GM12878 (cell line): ENCODE measurements at regions not wholly inside any gene's neighbourhood (a gene's known extent, or its start where the extent isn't known, plus 50 kb on each side); places are given as distances from the start of the nearest gene placed in this dataset.

Experiments used
- ATAC-seq: fragments of 200-7000 bp; cut with Tn5 transposase; 3 replicates; pipeline ENCODE4 v1.9.1; 2020; ENCODE audit warnings: mild to moderate bottlenecking, moderate library complexity
- BruUV-seq: library from RNA; stranded (reverse); fragments of 400-500 nt; replicated peaks from 2 replicates; lab custom pipeline; 2021; lab: Mats Ljungman, UMichigan
- CTCF ChIA-PET: fragments of 300-600 bp; sonication (Branson Sonifier 250); formaldehyde crosslinking; extraction: SDS; loops from one replicate; lab custom pipeline; 2021; ENCODE audit warnings: inconsistent platforms; lab: Yijun Ruan, JAX
- POLR2A ChIA-PET: fragments of 350-600 bp; formaldehyde crosslinking; extraction: SDS; loops from one replicate; lab custom pipeline; 2021; ENCODE audit warnings: inconsistent platforms; lab: Charles Lee
- RAD21 ChIA-PET: fragments of 300-600 bp; sonication (Branson Sonifier 250); formaldehyde crosslinking; loops from one replicate; lab custom pipeline; 2023; ENCODE audit warnings: antibody characterized with exemption; ENCODE audit not compliant: unreplicated experiment; lab: Charles Lee
- SMC1A ChIA-PET: fragments of 300-600 bp; sonication (Branson Sonifier 250); formaldehyde crosslinking; loops from one replicate; lab custom pipeline; 2023; ENCODE audit not compliant: unreplicated experiment, uncharacterized antibody; lab: Charles Lee
- DNase-seq: peaks from one replicate; pipeline ENCODE4 v3.0.0-alpha.2; 2011; ENCODE audit warnings: low read depth, low spot score
- FAIRE-seq: peaks from 3 replicates; lab custom pipeline; 2011; peaks lifted over from hg19 to GRCh38; lab: Jason Lieb, UNC
- H2AFZ ChIP-seq: 2 replicates; pipeline ENCODE4 v1.6.0; 2011; ENCODE audit warnings: low read depth, low read length, control low read depth; ENCODE audit not compliant: control insufficient read depth
- H3K27ac ChIP-seq: 2 replicates; pipeline ENCODE4 v1.5.1; 2011; ENCODE audit warnings: control low read depth; ENCODE audit not compliant: control insufficient read depth, insufficient read depth
- H3K27me3 ChIP-seq, 2 experiments: replicated peaks in 1 of 2; 2 replicates each; pipeline versions ENCODE4 v1.6.0 to v1.6.1; 2011; ENCODE audit warnings: low read length in 1 of 2; ENCODE audit not compliant: control insufficient read depth in 2 of 2, insufficient read depth in 2 of 2
- H3K36me3 ChIP-seq, 2 experiments: 2 replicates each; pipeline ENCODE4 v1.5.1; 2011; ENCODE audit warnings: low read length in 1 of 2; ENCODE audit not compliant: control insufficient read depth in 2 of 2, insufficient read depth in 2 of 2
- H3K4me1 ChIP-seq: 2 replicates; pipeline ENCODE4 v1.6.1; 2011; ENCODE audit warnings: mild to moderate bottlenecking, low read length, moderate library complexity, mixed read lengths; ENCODE audit not compliant: control insufficient read depth, insufficient read depth
- H3K4me2 ChIP-seq: 2 replicates; pipeline ENCODE4 v1.6.0; 2011; ENCODE audit warnings: control low read depth; ENCODE audit not compliant: control insufficient read depth, insufficient read depth
- H3K4me3 ChIP-seq: fragments of 200-600 bp; sonication (generic); 2 replicates; pipeline ENCODE4 v1.5.1; 2016
- H3K79me2 ChIP-seq: 2 replicates; pipeline ENCODE4 v1.6.0; 2011; ENCODE audit warnings: low read length; ENCODE audit not compliant: control insufficient read depth, insufficient read depth
- H3K9ac ChIP-seq: 2 replicates; pipeline ENCODE4 v1.8.0; 2011; ENCODE audit warnings: low read length, control low read depth, mixed read lengths; ENCODE audit not compliant: control insufficient read depth, insufficient read depth
- H3K9me3 ChIP-seq: replicated peaks from 3 replicates; pipeline ENCODE4 v1.5.1; 2011; ENCODE audit warnings: mild to moderate bottlenecking, low read length; ENCODE audit not compliant: control insufficient read depth, insufficient read depth
- H4K20me1 ChIP-seq: 2 replicates; pipeline ENCODE4 v1.6.0; 2011; ENCODE audit not compliant: control insufficient read depth, insufficient read depth
- E4F1 ChIP-seq: fragments of 450-650 bp; IDR thresholded peaks from 2 replicates; pipeline ENCODE4 v1.6.1; 2018; ENCODE audit warnings: borderline replicate concordance, mild to moderate bottlenecking; ENCODE audit not compliant: partially characterized antibody
- GATAD2B ChIP-seq: fragments of 450-650 bp; conservative IDR thresholded peaks from 2 replicates; pipeline ENCODE4 v1.6.1; 2017; ENCODE audit warnings: low read depth, mild to moderate bottlenecking, moderate library complexity
- KAT2A ChIP-seq: conservative IDR thresholded peaks from 2 replicates; pipeline ENCODE4 v1.6.1; 2011; ENCODE audit warnings: low read depth, low read length; ENCODE audit not compliant: control insufficient read depth
- NKRF ChIP-seq: fragments of 450-650 bp; conservative IDR thresholded peaks from 2 replicates; pipeline ENCODE4 v1.6.1; 2017; ENCODE audit warnings: mild to moderate bottlenecking, moderate library complexity
- PBX3 ChIP-seq: IDR thresholded peaks from 2 replicates; pipeline ENCODE4 v1.6.1; 2011; ENCODE audit warnings: mild to moderate bottlenecking, low read depth, low read length, moderate library complexity; ENCODE audit not compliant: insufficient replicate concordance
- RB1 ChIP-seq: fragments of 450-650 bp; formaldehyde crosslinking; IDR thresholded peaks from 2 replicates; pipeline ENCODE4 v1.6.1; 2017; ENCODE audit warnings: mild to moderate bottlenecking, borderline replicate concordance
- SMAD5 ChIP-seq: IDR thresholded peaks from 2 replicates; pipeline ENCODE4 v1.6.1; 2016; ENCODE audit warnings: antibody characterized with exemption, low read depth
- SMC3 ChIP-seq: IDR thresholded peaks from 2 replicates; pipeline ENCODE4 v1.6.1; 2011; ENCODE audit warnings: low read length, improper control_type of control experiment, borderline replicate concordance
- SP1 ChIP-seq: IDR thresholded peaks from one replicate; pipeline ENCODE4 v1.6.1; 2011; ENCODE audit warnings: low read depth, low read length
- STAT3 ChIP-seq: IDR thresholded peaks from 2 replicates; pipeline ENCODE4 v1.6.1; 2011; ENCODE audit warnings: low read depth, low read length, improper control_type of control experiment
- USF2 ChIP-seq: IDR thresholded peaks from 2 replicates; pipeline ENCODE4 v1.6.1; 2011; ENCODE audit warnings: low read depth, low read length, improper control_type of control experiment, borderline replicate concordance
- ZNF384 ChIP-seq: IDR thresholded peaks from 2 replicates; pipeline ENCODE4 v1.6.1; 2012; ENCODE audit warnings: low read depth, mild to moderate bottlenecking, low read length, improper control_type of control experiment, borderline replicate concordance
- WGBS: methylation state at CpG from one replicate; pipeline ENCODE4 v1.1.6; 2016; ENCODE audit warnings: low lambda C conversion rate; ENCODE audit not compliant: insufficient replicate concordance, insufficient coverage; ENCODE audit errors: missing lambda C conversion rate; 5-methylcytosine and 5-hydroxymethylcytosine counted together
- in situ Hi-C: fragments of 300-500 bp; cut with MboI; formaldehyde crosslinking; loops from 9 replicates; pipeline ENCODE4 v1.14.3; 2018; ENCODE audit warnings: mixed read lengths
- intact Hi-C: fragments of 100-400 bp; cut with micrococcal nuclease; formaldehyde crosslinking; loops from one replicate; pipeline ENCODE4 v1.14.2; 2022; ENCODE audit not compliant: unreplicated experiment

GRCh38 chr4:55272589-55272988 lies 73.5 kb upstream of the SRD5A3 start (continued):
- TF ChIP-seq SP1: no peak
- no peak for TF ChIP-seq ZNF384
- TF ChIP-seq GATAD2B: no peak
- TF ChIP-seq STAT3: no peak
- no peak for TF ChIP-seq SMC3

- no peaks in the 10 kb centered on the region for H3K4me1 ChIP-seq
- in situ Hi-C loops: no loop called here
- H3K79me2 ChIP-seq: no peaks in the 10 kb centered on the region
- no peak for DNase-seq
- RAD21 ChIA-PET: no interaction called here
- no peak overlapping the region for H3K27ac ChIP-seq
- H3K4me2 ChIP-seq: no peak overlapping the region
- WGBS: 71% methylated on average over 2 of the region's 2 CpGs
- no TSS peak for BruUV-seq
- H3K4me3 ChIP-seq: no peak overlapping the region
- H3K9me3 ChIP-seq: no peaks in the 10 kb centered on the region
- no peak overlapping the region for H2AFZ ChIP-seq
- FAIRE-seq: no peak
- POLR2A ChIA-PET: no interaction called here
- SMC1A ChIA-PET: no interaction called here
- intact Hi-C loops: no loop called here
- no peaks in the 10 kb centered on the region for H4K20me1 ChIP-seq
- CTCF ChIA-PET: no interaction called here
- H3K36me3 ChIP-seq: no peaks in the 10 kb centered on the region
- TF ChIP-seq NKRF (no peak), PBX3 (no peak), USF2 (no peak), RB1 (no peak), KAT2A (no peak), E4F1 (no peak), SMAD5 (no peak)
- TF ChIP-seq, all 136 proteins: peak for 0
- ATAC-seq: no peak
- no peaks in the 10 kb centered on the region for H3K27me3 ChIP-seq
- no peak overlapping the region for H3K9ac ChIP-seq
Measured at GRCh38 chr4:55277011-55277410, 69.0 kb upstream of the SRD5A3 start.
